Testis (tissue), 2 donors: ENCODE measurements at regions not wholly inside any gene's neighbourhood (a gene's known extent, or its start where the extent isn't known, plus 50 kb on each side); places are given as distances from the start of the nearest gene placed in this dataset.

ENCODE experiments used
- DNase-seq: peaks from one replicate; pipeline ENCODE4 v3.0.0-alpha.2; 2019
- H3K27ac ChIP-seq, 2 donors: fragments of 200-600 bp; sonication (generic); one replicate each; pipeline ENCODE4 v1.5.1; 2019
- H3K27me3 ChIP-seq: fragments of 200-600 bp; sonication (generic); one replicate; pipeline ENCODE4 v1.5.1; 2019
- H3K36me3 ChIP-seq: fragments of 200-600 bp; sonication (generic); one replicate; pipeline ENCODE4 v1.5.1; 2017; ENCODE audit warnings: low read depth; ENCODE audit errors: missing control alignments
- H3K4me1 ChIP-seq: fragments of 200-600 bp; sonication (generic); one replicate; pipeline ENCODE4 v1.5.1; 2019
- H3K4me3 ChIP-seq, 2 donors: fragments of 200-600 bp; sonication (generic); one replicate each; pipeline ENCODE4 v1.5.1; 2017 to 2019
- H3K9me3 ChIP-seq: fragments of 200-600 bp; sonication (generic); one replicate; pipeline ENCODE4 v1.5.1; 2017
- POLR2A ChIP-seq: fragments of 450-650 bp; IDR thresholded peaks from one replicate; pipeline ENCODE4 v1.6.1; 2017; ENCODE audit warnings: antibody characterized with exemption, mild to moderate bottlenecking, moderate library complexity
- WGBS, 2 donors: methylation state at CpG; one replicate each; pipeline ENCODE4 v1.1.5; 2018; 5-methylcytosine and 5-hydroxymethylcytosine counted together
- intact Hi-C: fragments of 100-400 bp; cut with DNase I; formaldehyde crosslinking; loops from one replicate; pipeline ENCODE4 v1.15.1; 2023; ENCODE audit warnings: low total_unique reads
- TF ChIP-seq, protein P1 (sequence below), 3 experiments: fragments of 450-650 bp in 2 of 3; fragments of 200-600 bp in 1 of 3; sonication (generic) in 1 of 3; IDR thresholded peaks; one replicate each; pipeline ENCODE4 v1.5.1; 2016 to 2019; ENCODE audit warnings: antibody characterized with exemption in 3 of 3, mild to moderate bottlenecking in 2 of 3, moderate library complexity in 1 of 3

DNA sequence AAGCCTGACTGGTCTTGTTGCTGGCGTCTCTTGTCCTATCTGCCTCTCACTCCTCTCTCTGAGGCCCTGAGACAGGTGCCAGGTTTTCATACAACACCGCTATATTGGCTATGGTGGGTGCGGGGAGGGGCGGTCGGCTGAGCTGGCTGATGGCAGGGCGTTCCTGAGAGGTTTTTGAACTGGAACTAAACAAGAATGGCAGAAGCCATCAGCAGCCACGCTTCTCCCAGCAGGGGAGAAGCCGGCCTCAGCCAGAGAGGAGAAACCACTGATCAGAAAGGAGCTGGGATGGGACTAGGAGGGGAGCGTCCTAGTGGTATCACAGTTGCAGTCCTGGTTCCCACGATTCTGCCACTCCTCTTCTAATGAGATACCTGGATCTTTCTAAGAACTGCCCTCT is 89.9 kb upstream of the PRR23E start:
- H3K27ac ChIP-seq = no peak overlapping the region
- 88 to 92% methylated on average over 9 to 10 of the region's 10 CpGs for WGBS, 2 donors
- no peaks in the 10 kb centered on the region for H3K36me3 ChIP-seq
- no peak overlapping the region for H3K4me3 ChIP-seq
- DNase-seq = no peak
- TF ChIP-seq, protein P1, sequence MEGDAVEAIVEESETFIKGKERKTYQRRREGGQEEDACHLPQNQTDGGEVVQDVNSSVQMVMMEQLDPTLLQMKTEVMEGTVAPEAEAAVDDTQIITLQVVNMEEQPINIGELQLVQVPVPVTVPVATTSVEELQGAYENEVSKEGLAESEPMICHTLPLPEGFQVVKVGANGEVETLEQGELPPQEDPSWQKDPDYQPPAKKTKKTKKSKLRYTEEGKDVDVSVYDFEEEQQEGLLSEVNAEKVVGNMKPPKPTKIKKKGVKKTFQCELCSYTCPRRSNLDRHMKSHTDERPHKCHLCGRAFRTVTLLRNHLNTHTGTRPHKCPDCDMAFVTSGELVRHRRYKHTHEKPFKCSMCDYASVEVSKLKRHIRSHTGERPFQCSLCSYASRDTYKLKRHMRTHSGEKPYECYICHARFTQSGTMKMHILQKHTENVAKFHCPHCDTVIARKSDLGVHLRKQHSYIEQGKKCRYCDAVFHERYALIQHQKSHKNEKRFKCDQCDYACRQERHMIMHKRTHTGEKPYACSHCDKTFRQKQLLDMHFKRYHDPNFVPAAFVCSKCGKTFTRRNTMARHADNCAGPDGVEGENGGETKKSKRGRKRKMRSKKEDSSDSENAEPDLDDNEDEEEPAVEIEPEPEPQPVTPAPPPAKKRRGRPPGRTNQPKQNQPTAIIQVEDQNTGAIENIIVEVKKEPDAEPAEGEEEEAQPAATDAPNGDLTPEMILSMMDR (IDR thresholded peaks at IDR 0.05) = no peak
- no peak for TF ChIP-seq POLR2A
- no peaks in the 10 kb centered on the region for H3K27me3 ChIP-seq
- H3K9me3 ChIP-seq = no peaks in the 10 kb centered on the region
- H3K4me1 ChIP-seq = no peaks in the 10 kb centered on the region
- intact Hi-C loops = no loop called here

DNA sequence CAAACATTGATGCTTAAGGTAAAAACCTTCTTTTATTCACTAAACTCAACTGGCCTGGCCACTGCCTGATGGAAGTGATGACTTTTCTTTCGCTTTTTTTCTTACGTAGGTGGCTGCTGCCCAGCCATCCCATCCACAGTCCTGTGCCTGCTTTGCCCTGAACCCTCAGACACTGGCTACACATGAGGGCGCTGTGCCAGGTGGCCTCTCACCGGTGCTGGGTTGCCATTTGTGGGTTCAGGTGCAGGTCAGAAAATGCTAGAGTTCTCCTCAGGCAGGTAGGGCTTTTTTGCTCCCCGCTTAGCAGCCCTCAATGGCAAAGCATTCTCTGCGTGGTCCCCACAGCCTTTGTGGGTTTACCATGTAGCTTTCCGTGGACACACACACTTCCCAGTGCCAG is 88.3 kb upstream of the PRR23E start:
- TF ChIP-seq, protein P1 (IDR thresholded peaks at IDR 0.05) = no peak
- TF ChIP-seq POLR2A = no peak
- Histone ChIP-seq H3K27ac (no peak overlapping the region), H3K36me3 (no peaks in the 10 kb centered on the region), H3K27me3 (no peaks in the 10 kb centered on the region), H3K4me3 (no peak overlapping the region), H3K9me3 (no peaks in the 10 kb centered on the region), H3K4me1 (no peaks in the 10 kb centered on the region)
- 89 to 90% methylated on average over 5 to 7 of the region's 7 CpGs for WGBS, 2 donors
- DNase-seq = no peak
- intact Hi-C loops = no loop called here

DNA sequence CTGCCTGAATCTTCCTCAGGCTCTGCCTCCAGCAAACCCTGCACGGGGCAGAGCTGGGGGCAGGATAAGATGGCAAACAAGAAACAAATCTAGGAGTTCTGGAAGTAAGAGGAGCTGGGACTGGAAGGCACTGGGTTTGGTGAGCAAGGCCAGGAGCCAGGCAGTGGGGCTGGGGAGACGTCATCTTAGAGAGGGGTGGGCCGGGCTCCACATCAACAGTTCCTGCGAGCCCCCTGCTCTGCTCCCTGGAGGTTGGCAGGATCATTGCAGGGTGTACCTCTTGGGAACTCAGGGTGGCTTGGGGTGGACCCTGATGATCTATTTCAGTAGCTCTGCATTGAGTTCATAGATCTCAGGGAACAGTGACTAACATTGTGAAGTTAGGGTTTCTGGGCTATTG is 87.3 kb upstream of the PRR23E start:
- WGBS, 2 donors = 88 to 94% methylated on average over 4 of the region's 4 CpGs
- Histone ChIP-seq H3K9me3 (no peaks in the 10 kb centered on the region), H3K27ac (no peak overlapping the region), H3K4me3 (no peak overlapping the region), H3K27me3 (no peaks in the 10 kb centered on the region), H3K4me1 (no peaks in the 10 kb centered on the region), H3K36me3 (no peaks in the 10 kb centered on the region)
- no peak for DNase-seq
- TF ChIP-seq POLR2A = no peak
- TF ChIP-seq, protein P1 (IDR thresholded peaks at IDR 0.05) = no peak
- intact Hi-C loops = no loop called here

DNA sequence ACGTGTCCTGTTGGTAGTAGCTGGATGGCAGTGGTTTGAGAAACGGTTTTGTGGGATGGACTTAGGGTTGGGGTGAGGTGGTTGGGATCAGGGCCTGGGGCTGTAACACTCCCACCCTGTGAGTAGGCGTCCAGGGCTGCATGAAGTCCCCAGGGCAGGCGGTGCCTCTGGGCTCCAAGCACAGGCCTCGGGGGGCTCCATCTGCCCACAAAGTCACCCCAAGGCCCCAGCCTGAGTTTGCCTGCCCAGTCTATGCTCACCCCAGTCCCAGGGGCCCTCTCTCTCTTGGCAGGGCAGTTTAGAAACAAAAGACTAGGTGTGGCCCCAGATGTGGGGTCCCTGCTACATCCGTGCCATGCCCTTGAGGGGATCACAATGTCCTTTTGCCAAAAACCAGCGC is 86.9 kb upstream of the PRR23E start:
- intact Hi-C loops = no loop called here
- Histone ChIP-seq H3K4me3 (no peak overlapping the region), H3K36me3 (no peaks in the 10 kb centered on the region), H3K4me1 (no peaks in the 10 kb centered on the region), H3K9me3 (no peaks in the 10 kb centered on the region), H3K27ac (no peak overlapping the region), H3K27me3 (no peaks in the 10 kb centered on the region)
- TF ChIP-seq POLR2A = no peak
- TF ChIP-seq, protein P1 (IDR thresholded peaks at IDR 0.05) = no peak
- no peak for DNase-seq
- WGBS, 2 donors = 85 to 95% methylated on average over 3 to 7 of the region's 7 CpGs

DNA sequence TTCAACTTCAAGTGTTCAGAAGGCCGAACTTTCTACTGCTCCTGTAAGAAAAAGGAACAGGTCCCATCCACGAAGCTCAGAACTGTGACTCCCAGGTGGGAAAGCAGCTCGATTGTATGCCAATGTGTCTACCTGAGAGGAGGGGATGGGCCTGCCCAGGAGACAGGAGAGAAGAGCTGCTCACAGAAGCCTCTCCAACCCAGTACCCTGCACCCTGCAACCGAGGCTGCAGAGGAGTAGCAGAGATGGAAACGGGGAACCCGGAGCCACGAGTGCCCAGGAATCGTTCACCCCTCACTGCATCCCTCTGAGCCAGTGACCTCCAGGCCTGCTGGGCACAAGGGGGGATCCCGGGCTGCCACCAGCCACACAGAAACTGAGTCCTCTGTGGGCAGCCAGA is 86.5 kb upstream of the PRR23E start:
- no peak for TF ChIP-seq POLR2A
- TF ChIP-seq, protein P1 (IDR thresholded peaks at IDR 0.05) = no peak
- 79 to 81% methylated on average over 9 of the region's 9 CpGs for WGBS, 2 donors
- Histone ChIP-seq H3K9me3 (no peaks in the 10 kb centered on the region), H3K27ac (no peak overlapping the region), H3K27me3 (no peaks in the 10 kb centered on the region), H3K36me3 (no peaks in the 10 kb centered on the region), H3K4me3 (no peak overlapping the region), H3K4me1 (no peaks in the 10 kb centered on the region)
- intact Hi-C loops = no loop called here
- no peak for DNase-seq
